OCI-LY7 (cell line): ENCODE measurements at regions not wholly inside any gene's neighbourhood (a gene's known extent, or its start where the extent isn't known, plus 50 kb on each side); places are given as distances from the start of the nearest gene placed in this dataset.

ENCODE experiments used
- BruUV-seq: library from RNA; stranded (reverse); fragments of 400-500 nt; replicated peaks from 2 replicates; lab custom pipeline; 2021; lab: Mats Ljungman, UMichigan
- CTCF ChIA-PET: fragments of 300-600 bp; sonication (Branson Sonifier 250); formaldehyde crosslinking; loops from one replicate; lab custom pipeline; 2022; ENCODE audit warnings: antibody characterized with exemption; ENCODE audit not compliant: unreplicated experiment; lab: Charles Lee
- POLR2A ChIA-PET: fragments of 300-600 bp; sonication (Branson Sonifier 250); formaldehyde crosslinking; loops from one replicate; lab custom pipeline; 2022; ENCODE audit warnings: antibody characterized with exemption; lab: Charles Lee
- DNase-seq: peaks from one replicate; pipeline ENCODE4 v3.0.0-alpha.2; 2015; ENCODE audit warnings: low spot score
- H2AFZ ChIP-seq: fragments of 200-600 bp; sonication (generic), shearing (Covaris generic); 2 replicates; pipeline ENCODE4 v1.6.1; 2014; ENCODE audit warnings: mild to moderate bottlenecking, antibody characterized with exemption, low read length, moderate library complexity
- H3K27ac ChIP-seq: fragments of 200-600 bp; sonication (generic); 2 replicates; pipeline ENCODE4 v1.5.1; 2014; ENCODE audit warnings: mixed run types, low read depth, mild to moderate bottlenecking, moderate library complexity, low read length, inconsistent platforms; ENCODE audit not compliant: poor library complexity, severe bottlenecking
- H3K36me3 ChIP-seq: fragments of 200-600 bp; sonication (generic); 2 replicates; pipeline ENCODE4 v1.6.1; 2014; ENCODE audit warnings: mild to moderate bottlenecking, antibody characterized with exemption, low read length, moderate library complexity, mixed read lengths; ENCODE audit not compliant: insufficient read depth
- H3K4me1 ChIP-seq: fragments of 200-600 bp; sonication (generic); 2 replicates; pipeline ENCODE4 v1.5.1; 2014; ENCODE audit warnings: mild to moderate bottlenecking, low read length; ENCODE audit not compliant: insufficient read depth, poor library complexity, severe bottlenecking
- H3K4me2 ChIP-seq: fragments of 200-600 bp; sonication (generic); 2 replicates; pipeline ENCODE4 v1.6.1; 2014; ENCODE audit warnings: mild to moderate bottlenecking, low read length
- H3K4me3 ChIP-seq: fragments of 200-600 bp; sonication (generic); 2 replicates; pipeline ENCODE4 v1.5.1; 2014; ENCODE audit warnings: mild to moderate bottlenecking, low read depth, low read length; ENCODE audit not compliant: poor library complexity, severe bottlenecking
- H3K79me2 ChIP-seq: fragments of 200-600 bp; sonication (generic); 2 replicates; pipeline ENCODE4 v1.6.1; 2016; ENCODE audit warnings: low read depth, mild to moderate bottlenecking, low read length, moderate library complexity, mixed read lengths; ENCODE audit not compliant: insufficient read depth
- H3K9me2 ChIP-seq: fragments of 200-600 bp; sonication (generic); 2 replicates; pipeline ENCODE4 v1.6.1; 2016; ENCODE audit warnings: mild to moderate bottlenecking, low read length, mixed read lengths; ENCODE audit not compliant: insufficient read depth
- H3K9me3 ChIP-seq: fragments of 200-600 bp; sonication (generic); 2 replicates; pipeline ENCODE4 v1.6.1; 2014; ENCODE audit warnings: mild to moderate bottlenecking, mixed run types, low read length, mixed read lengths
- H4K20me1 ChIP-seq: fragments of 200-600 bp; sonication (generic); 2 replicates; pipeline ENCODE4 v1.6.1; 2014; ENCODE audit warnings: mild to moderate bottlenecking, antibody characterized with exemption, low read length, moderate library complexity, mixed read lengths; ENCODE audit not compliant: insufficient read depth
- EZH2phosphoT487 ChIP-seq: fragments of 200-600 bp; sonication (generic); IDR thresholded peaks from 2 replicates; pipeline ENCODE4 v1.6.1; 2018; ENCODE audit warnings: low read depth, borderline replicate concordance, mild to moderate bottlenecking, mixed run types, antibody characterized with exemption, low read length, moderate library complexity, mixed read lengths
- intact Hi-C: fragments of 100-400 bp; cut with micrococcal nuclease; formaldehyde crosslinking; loops from one replicate; pipeline ENCODE4 v1.10.0; 2022; ENCODE audit not compliant: unreplicated experiment
- TF ChIP-seq, protein P1 (sequence below): fragments of 200-600 bp; sonication (generic); conservative IDR thresholded peaks from 2 replicates; pipeline ENCODE4 v1.5.1; 2014; ENCODE audit warnings: mild to moderate bottlenecking, antibody characterized with exemption, low read length, moderate library complexity, mixed read lengths

DNA sequence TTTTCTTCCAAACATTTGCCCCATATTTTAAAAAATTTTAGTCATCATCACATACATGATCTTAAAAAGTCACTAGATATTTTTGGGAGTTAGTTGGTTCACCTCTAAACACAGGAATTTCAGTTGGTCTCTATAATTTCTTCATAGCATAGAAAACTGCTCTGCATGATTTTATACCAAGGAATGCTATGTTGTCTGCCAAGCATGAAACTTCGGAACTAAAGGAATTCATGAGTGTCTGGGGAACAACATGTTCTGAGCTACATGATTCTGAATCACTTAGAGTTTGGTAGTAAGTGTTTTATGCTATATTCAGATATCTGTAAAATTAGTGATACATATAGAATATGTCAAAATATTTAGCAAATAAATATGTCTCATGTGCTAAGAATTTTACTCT, 957.8 kb downstream of the GATA3 start:
- Histone ChIP-seq H3K9me2 (no peaks in the 10 kb centered on the region), H3K36me3 (no peaks in the 10 kb centered on the region), H3K79me2 (no peaks in the 10 kb centered on the region), H3K4me3 (no peak overlapping the region), H3K4me1 (no peaks in the 10 kb centered on the region), H3K9me3 (no peaks in the 10 kb centered on the region), H2AFZ (no peak overlapping the region), H3K27ac (no peak overlapping the region), H3K4me2 (no peak overlapping the region), H4K20me1 (no peaks in the 10 kb centered on the region)
- intact Hi-C loops, result no loop called here
- POLR2A ChIA-PET, result interaction anchor here (0.6 kb wide), 1 partner anchor 523 kb away, joined by 4 read pairs; no protein-coding TSS in a partner anchor
- DNase-seq, result no peak
- TF ChIP-seq, protein P1, sequence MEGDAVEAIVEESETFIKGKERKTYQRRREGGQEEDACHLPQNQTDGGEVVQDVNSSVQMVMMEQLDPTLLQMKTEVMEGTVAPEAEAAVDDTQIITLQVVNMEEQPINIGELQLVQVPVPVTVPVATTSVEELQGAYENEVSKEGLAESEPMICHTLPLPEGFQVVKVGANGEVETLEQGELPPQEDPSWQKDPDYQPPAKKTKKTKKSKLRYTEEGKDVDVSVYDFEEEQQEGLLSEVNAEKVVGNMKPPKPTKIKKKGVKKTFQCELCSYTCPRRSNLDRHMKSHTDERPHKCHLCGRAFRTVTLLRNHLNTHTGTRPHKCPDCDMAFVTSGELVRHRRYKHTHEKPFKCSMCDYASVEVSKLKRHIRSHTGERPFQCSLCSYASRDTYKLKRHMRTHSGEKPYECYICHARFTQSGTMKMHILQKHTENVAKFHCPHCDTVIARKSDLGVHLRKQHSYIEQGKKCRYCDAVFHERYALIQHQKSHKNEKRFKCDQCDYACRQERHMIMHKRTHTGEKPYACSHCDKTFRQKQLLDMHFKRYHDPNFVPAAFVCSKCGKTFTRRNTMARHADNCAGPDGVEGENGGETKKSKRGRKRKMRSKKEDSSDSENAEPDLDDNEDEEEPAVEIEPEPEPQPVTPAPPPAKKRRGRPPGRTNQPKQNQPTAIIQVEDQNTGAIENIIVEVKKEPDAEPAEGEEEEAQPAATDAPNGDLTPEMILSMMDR, result no peak
- TF ChIP-seq EZH2phosphoT487, result no peak
- CTCF ChIA-PET, result no interaction called here
- no TSS peak for BruUV-seq

DNA sequence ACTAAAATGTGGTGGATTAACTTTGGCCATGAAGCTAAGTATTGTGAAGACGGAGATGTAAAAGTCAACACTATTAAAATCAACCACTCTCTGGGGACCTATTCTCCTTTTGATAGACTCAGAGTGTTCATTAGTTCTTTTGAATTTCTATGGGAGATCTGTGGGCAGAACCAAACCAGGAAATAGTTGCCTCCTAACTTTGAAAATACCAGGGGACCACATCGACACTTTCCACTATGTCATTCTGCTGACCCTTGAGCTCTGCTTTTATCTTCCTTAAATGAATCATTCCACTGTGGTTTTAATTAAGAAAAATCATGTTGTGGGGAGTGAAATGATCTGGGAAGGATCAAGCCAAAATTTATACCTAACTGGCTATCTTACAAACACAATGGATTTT, 960.5 kb downstream of the GATA3 start:
- CTCF ChIA-PET, result no interaction called here
- POLR2A ChIA-PET, result interaction anchor here (1.0 kb wide), 1 partner anchor 19 kb away, joined by 3 read pairs; no protein-coding TSS in a partner anchor

DNA sequence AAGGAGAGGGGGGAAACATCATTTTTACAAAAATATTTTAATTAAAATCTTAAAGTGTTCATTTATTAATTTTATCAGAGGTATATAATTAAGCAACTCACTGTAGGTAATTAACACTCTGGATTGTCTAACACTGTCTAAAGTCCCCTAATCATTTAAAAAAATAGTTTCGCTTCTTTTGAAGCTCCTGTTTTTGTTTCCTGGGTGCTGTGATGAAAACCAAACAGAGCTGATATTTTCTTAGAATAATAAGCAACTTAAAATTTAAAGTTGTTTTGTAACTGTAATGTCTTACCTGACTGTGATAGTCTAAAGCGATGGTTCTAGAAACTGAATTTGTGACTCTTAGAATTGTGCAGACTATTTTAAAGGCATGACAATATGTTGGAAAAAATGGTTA, 961.0 kb downstream of the GATA3 start:
- Histone ChIP-seq H3K79me2 (no peaks in the 10 kb centered on the region), H3K4me2 (no peak overlapping the region), H3K9me2 (no peaks in the 10 kb centered on the region), H4K20me1 (no peaks in the 10 kb centered on the region), H3K4me3 (no peak overlapping the region), H3K9me3 (no peaks in the 10 kb centered on the region), H3K4me1 (no peaks in the 10 kb centered on the region), H3K27ac (no peak overlapping the region), H2AFZ (no peak overlapping the region), H3K36me3 (no peaks in the 10 kb centered on the region)
- no peak for TF ChIP-seq EZH2phosphoT487
- TF ChIP-seq, protein P1, result no peak
- ChIA-PET POLR2A (interaction anchor here (1.0 kb wide), 1 partner anchor 19 kb away, joined by 3 read pairs; no protein-coding TSS in a partner anchor), CTCF (no interaction called here)
- DNase-seq, result no peak
- intact Hi-C loops, result no loop called here
- no TSS peak for BruUV-seq

More for the DNA sequence above, 960.5 kb downstream of the GATA3 start:
- no peaks in the 10 kb centered on the region for H4K20me1 ChIP-seq
- no TSS peak for BruUV-seq
- no peak for DNase-seq
- H3K9me2 ChIP-seq, result no peaks in the 10 kb centered on the region
- TF ChIP-seq EZH2phosphoT487, result no peak
- TF ChIP-seq, protein P1, result no peak
- H3K9me3 ChIP-seq, result no peaks in the 10 kb centered on the region
- H3K4me2 ChIP-seq, result no peak overlapping the region
- no peaks in the 10 kb centered on the region for H3K4me1 ChIP-seq
- intact Hi-C loops, result no loop called here
- H3K4me3 ChIP-seq, result no peak overlapping the region
- H3K27ac ChIP-seq, result no peak overlapping the region
- no peak overlapping the region for H2AFZ ChIP-seq
- no peaks in the 10 kb centered on the region for H3K36me3 ChIP-seq
- H3K79me2 ChIP-seq, result no peaks in the 10 kb centered on the region
